ENCODE measurements at regions not wholly inside any gene's neighbourhood (a gene's known extent, or its start where the extent isn't known, plus 50 kb on each side); places are given as distances from the start of the nearest gene placed in this dataset.

- ChIA-PET POLR2A (no interaction called here), CTCF (no interaction called here)
- Histone ChIP-seq H3K27me3 (ENCODE audit: insufficient read depth) (no peaks in the 10 kb centered on the region), H3K9ac (no peak overlapping the region), H3K79me2 (ENCODE audit: insufficient read depth) (no peaks in the 10 kb centered on the region), H3K9me3 (no peaks in the 10 kb centered on the region), H3K27ac (ENCODE audit: low read depth in 2 of 2, low read length in 1 of 2) (no peak overlapping the region), H4K20me1 (ENCODE audit: insufficient read depth) (no peaks in the 10 kb centered on the region), H2AFZ (ENCODE audit: low read depth) (no peak overlapping the region), H3K4me2 (no peak overlapping the region), H3F3A (replicated peaks; ENCODE audit: insufficient read depth) (no peaks in the 10 kb centered on the region), H3K4me3 (ENCODE audit: low read depth in 2 of 2, low read length in 1 of 2) (no peak overlapping the region), H3K4me1 (ENCODE audit: control insufficient read depth in 1 of 2, insufficient read depth in 2 of 2, low read depth in 1 of 2, low read length in 1 of 2) (no peaks in the 10 kb centered on the region), H3K36me3 (replicated peaks in 1 of 2; ENCODE audit: control insufficient read depth in 1 of 2, insufficient read depth in 2 of 2, low read length in 1 of 2) (no peaks in the 10 kb centered on the region), H3K9me2 (no peaks in the 10 kb centered on the region)
- DNase-seq: no peak
- WGBS (ENCODE audit: low lambda C conversion rate): 33% methylated on average over 7 of the region's 10 CpGs
- TF ChIP-seq SIN3A (IDR thresholded peaks at IDR 0.05; ENCODE audit: borderline replicate concordance, low read depth, low read length) (no peak), EZH2phosphoT487 (IDR thresholded peaks at IDR 0.05; ENCODE audit: borderline replicate concordance, low read depth) (no peak)
Measured at GRCh38 chr5:3451961-3452360, 143.7 kb upstream of the IRX1 start.

GRCh38 chr5:3449481-3449880, 146.2 kb upstream of the IRX1 start:
- no peak overlapping the region for H3K27ac ChIP-seq (ENCODE audit: low read depth in 2 of 2, low read length in 1 of 2)
- no peak overlapping the region for H3K9ac ChIP-seq
- H3K27me3 ChIP-seq (ENCODE audit: insufficient read depth): no peaks in the 10 kb centered on the region
- no peak for TF ChIP-seq RXRA (IDR thresholded peaks at IDR 0.05; ENCODE audit: borderline replicate concordance, low read depth)
- TF ChIP-seq JUND (IDR thresholded peaks at IDR 0.05): no peak
- TF ChIP-seq USF1 (IDR thresholded peaks at IDR 0.05; ENCODE audit: borderline replicate concordance, low read depth): no peak
- TF ChIP-seq IRF3 (IDR thresholded peaks at IDR 0.05; ENCODE audit: low read depth, low read length): no peak
- no peak for TF ChIP-seq TAF1 (IDR thresholded peaks at IDR 0.05; ENCODE audit: borderline replicate concordance, low read depth, low read length)
- TF ChIP-seq EZH2phosphoT487 (IDR thresholded peaks at IDR 0.05; ENCODE audit: borderline replicate concordance, low read depth): no peak
- no peak for TF ChIP-seq NRF1 (IDR thresholded peaks at IDR 0.05; ENCODE audit: low read depth, low read length)
- TF ChIP-seq FOXJ3 (CRISPR knock-in tag; IDR thresholded peaks at IDR 0.05): no peak
- no peak for TF ChIP-seq MAX (IDR thresholded peaks at IDR 0.05; ENCODE audit: low read depth)
- no peak for TF ChIP-seq GATA2 (CRISPR knock-in tag; IDR thresholded peaks at IDR 0.05)
- no peak for TF ChIP-seq RCOR1 (IDR thresholded peaks at IDR 0.05; ENCODE audit: low read length)
- no peak for TF ChIP-seq FOSL2 (IDR thresholded peaks at IDR 0.05; ENCODE audit: borderline replicate concordance, low read depth)
- no peak for TF ChIP-seq REST (IDR thresholded peaks at IDR 0.05; ENCODE audit: low read depth, low read length)
- no peak for TF ChIP-seq MXI1 (IDR thresholded peaks at IDR 0.05; ENCODE audit: low read depth, low read length)
- no peak for TF ChIP-seq ZBTB33 (IDR thresholded peaks at IDR 0.05; ENCODE audit: borderline replicate concordance, low read depth)
- no peak for TF ChIP-seq RAD21 (IDR thresholded peaks at IDR 0.05; ENCODE audit: low read length)
- TF ChIP-seq MEF2A (IDR thresholded peaks at IDR 0.05; ENCODE audit: borderline replicate concordance, low read depth): no peak
- no peak for TF ChIP-seq CHD2 (IDR thresholded peaks at IDR 0.05; ENCODE audit: low read length, partially characterized antibody)
- H3K9me3 ChIP-seq: no peaks in the 10 kb centered on the region
- no peaks in the 10 kb centered on the region for H3F3A ChIP-seq (replicated peaks; ENCODE audit: insufficient read depth)
- no peaks in the 10 kb centered on the region for H3K4me1 ChIP-seq (ENCODE audit: control insufficient read depth in 1 of 2, insufficient read depth in 2 of 2, low read depth in 1 of 2, low read length in 1 of 2)
- no peak overlapping the region for H3K4me2 ChIP-seq
- no peaks in the 10 kb centered on the region for H3K36me3 ChIP-seq (replicated peaks in 1 of 2; ENCODE audit: control insufficient read depth in 1 of 2, insufficient read depth in 2 of 2, low read length in 1 of 2)
- no peak for DNase-seq
- 14% methylated on average over 4 of the region's 4 CpGs for WGBS (ENCODE audit: low lambda C conversion rate)
- POLR2A ChIA-PET: no interaction called here
- CTCF ChIA-PET: no interaction called here
- no peak overlapping the region for H2AFZ ChIP-seq (ENCODE audit: low read depth)
- no peaks in the 10 kb centered on the region for H3K79me2 ChIP-seq (ENCODE audit: insufficient read depth)
- H3K9me2 ChIP-seq: no peaks in the 10 kb centered on the region
- no peaks in the 10 kb centered on the region for H4K20me1 ChIP-seq (ENCODE audit: insufficient read depth)
- H3K4me3 ChIP-seq (ENCODE audit: low read depth in 2 of 2, low read length in 1 of 2): no peak overlapping the region
